Liver (tissue), 2 donors: ENCODE measurements at regions not wholly inside any gene's neighbourhood (a gene's known extent, or its start where the extent isn't known, plus 50 kb on each side); places are given as distances from the start of the nearest gene placed in this dataset.
A peak's percentile ranks its signal among the peaks of the same experiment; 100 is the strongest.

Experiments
- TF ChIP-seq, protein P1 (sequence below): fragments of 150-350 bp; IDR thresholded peaks from 2 replicates; pipeline ENCODE4 v1.5.1; 2017; ENCODE audit warnings: improper control_type of control experiment, low read depth, low read length; ENCODE audit not compliant: missing input control
- TF ChIP-seq, protein P2 (sequence below): IDR thresholded peaks from 2 replicates; pipeline ENCODE4 v1.6.1; 2016; ENCODE audit warnings: antibody characterized with exemption
- TF ChIP-seq, protein P3 (sequence below): IDR thresholded peaks from 2 replicates; pipeline ENCODE4 v1.6.1; 2016; ENCODE audit warnings: antibody characterized with exemption
- TF ChIP-seq, protein P4 (sequence below): IDR thresholded peaks from 2 replicates; pipeline ENCODE4 v1.6.1; 2016; ENCODE audit warnings: antibody characterized with exemption, mild to moderate bottlenecking
- donor health status: healthy.

DNA sequence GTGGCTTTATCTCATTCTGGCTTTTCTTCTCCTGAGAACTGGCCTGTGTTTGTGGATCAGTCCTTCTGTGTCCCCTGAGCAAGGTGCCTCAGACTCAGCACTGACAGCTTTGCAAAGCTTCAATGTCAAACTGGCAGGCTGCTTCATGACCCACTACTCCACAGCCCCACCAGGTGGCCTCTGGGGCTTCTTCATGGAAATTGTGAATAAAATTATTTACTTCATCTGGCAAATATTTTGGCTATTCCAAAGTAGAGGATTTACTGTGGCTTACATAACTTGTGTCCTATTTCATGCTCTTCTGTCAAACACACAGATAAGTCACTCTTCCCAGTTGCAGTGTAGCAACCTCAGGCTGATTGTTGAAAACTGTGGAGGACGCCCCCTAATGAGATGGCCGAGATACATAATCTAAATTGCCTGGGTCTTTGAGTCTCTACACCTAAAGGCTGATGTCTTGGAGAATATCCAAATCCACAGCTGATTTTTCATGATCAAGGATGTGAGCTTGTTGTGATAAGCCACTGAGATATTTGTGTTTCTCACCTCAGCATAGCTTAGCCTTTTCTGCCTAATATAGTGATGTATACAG lies 721.9 kb upstream of the SLC10A2 start:
- TF ChIP-seq, protein P1, sequence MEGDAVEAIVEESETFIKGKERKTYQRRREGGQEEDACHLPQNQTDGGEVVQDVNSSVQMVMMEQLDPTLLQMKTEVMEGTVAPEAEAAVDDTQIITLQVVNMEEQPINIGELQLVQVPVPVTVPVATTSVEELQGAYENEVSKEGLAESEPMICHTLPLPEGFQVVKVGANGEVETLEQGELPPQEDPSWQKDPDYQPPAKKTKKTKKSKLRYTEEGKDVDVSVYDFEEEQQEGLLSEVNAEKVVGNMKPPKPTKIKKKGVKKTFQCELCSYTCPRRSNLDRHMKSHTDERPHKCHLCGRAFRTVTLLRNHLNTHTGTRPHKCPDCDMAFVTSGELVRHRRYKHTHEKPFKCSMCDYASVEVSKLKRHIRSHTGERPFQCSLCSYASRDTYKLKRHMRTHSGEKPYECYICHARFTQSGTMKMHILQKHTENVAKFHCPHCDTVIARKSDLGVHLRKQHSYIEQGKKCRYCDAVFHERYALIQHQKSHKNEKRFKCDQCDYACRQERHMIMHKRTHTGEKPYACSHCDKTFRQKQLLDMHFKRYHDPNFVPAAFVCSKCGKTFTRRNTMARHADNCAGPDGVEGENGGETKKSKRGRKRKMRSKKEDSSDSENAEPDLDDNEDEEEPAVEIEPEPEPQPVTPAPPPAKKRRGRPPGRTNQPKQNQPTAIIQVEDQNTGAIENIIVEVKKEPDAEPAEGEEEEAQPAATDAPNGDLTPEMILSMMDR, result peak; percentile 34
- TF ChIP-seq, protein P2, sequence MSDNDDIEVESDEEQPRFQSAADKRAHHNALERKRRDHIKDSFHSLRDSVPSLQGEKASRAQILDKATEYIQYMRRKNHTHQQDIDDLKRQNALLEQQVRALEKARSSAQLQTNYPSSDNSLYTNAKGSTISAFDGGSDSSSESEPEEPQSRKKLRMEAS, result no peak
- TF ChIP-seq, protein P3, sequence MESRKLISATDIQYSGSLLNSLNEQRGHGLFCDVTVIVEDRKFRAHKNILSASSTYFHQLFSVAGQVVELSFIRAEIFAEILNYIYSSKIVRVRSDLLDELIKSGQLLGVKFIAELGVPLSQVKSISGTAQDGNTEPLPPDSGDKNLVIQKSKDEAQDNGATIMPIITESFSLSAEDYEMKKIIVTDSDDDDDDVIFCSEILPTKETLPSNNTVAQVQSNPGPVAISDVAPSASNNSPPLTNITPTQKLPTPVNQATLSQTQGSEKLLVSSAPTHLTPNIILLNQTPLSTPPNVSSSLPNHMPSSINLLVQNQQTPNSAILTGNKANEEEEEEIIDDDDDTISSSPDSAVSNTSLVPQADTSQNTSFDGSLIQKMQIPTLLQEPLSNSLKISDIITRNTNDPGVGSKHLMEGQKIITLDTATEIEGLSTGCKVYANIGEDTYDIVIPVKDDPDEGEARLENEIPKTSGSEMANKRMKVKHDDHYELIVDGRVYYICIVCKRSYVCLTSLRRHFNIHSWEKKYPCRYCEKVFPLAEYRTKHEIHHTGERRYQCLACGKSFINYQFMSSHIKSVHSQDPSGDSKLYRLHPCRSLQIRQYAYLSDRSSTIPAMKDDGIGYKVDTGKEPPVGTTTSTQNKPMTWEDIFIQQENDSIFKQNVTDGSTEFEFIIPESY, result no peak
- TF ChIP-seq, protein P4, sequence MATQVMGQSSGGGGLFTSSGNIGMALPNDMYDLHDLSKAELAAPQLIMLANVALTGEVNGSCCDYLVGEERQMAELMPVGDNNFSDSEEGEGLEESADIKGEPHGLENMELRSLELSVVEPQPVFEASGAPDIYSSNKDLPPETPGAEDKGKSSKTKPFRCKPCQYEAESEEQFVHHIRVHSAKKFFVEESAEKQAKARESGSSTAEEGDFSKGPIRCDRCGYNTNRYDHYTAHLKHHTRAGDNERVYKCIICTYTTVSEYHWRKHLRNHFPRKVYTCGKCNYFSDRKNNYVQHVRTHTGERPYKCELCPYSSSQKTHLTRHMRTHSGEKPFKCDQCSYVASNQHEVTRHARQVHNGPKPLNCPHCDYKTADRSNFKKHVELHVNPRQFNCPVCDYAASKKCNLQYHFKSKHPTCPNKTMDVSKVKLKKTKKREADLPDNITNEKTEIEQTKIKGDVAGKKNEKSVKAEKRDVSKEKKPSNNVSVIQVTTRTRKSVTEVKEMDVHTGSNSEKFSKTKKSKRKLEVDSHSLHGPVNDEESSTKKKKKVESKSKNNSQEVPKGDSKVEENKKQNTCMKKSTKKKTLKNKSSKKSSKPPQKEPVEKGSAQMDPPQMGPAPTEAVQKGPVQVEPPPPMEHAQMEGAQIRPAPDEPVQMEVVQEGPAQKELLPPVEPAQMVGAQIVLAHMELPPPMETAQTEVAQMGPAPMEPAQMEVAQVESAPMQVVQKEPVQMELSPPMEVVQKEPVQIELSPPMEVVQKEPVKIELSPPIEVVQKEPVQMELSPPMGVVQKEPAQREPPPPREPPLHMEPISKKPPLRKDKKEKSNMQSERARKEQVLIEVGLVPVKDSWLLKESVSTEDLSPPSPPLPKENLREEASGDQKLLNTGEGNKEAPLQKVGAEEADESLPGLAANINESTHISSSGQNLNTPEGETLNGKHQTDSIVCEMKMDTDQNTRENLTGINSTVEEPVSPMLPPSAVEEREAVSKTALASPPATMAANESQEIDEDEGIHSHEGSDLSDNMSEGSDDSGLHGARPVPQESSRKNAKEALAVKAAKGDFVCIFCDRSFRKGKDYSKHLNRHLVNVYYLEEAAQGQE, result no peak
